ENCODE measurements at regions not wholly inside any gene's neighbourhood (a gene's known extent, or its start where the extent isn't known, plus 50 kb on each side); places are given as distances from the start of the nearest gene placed in this dataset.

- TF ChIP-seq POLR2A (IDR thresholded peaks at IDR 0.05) (no peak), EP300 (IDR thresholded peaks at IDR 0.05) (no peak)
- TF ChIP-seq, protein P1, sequence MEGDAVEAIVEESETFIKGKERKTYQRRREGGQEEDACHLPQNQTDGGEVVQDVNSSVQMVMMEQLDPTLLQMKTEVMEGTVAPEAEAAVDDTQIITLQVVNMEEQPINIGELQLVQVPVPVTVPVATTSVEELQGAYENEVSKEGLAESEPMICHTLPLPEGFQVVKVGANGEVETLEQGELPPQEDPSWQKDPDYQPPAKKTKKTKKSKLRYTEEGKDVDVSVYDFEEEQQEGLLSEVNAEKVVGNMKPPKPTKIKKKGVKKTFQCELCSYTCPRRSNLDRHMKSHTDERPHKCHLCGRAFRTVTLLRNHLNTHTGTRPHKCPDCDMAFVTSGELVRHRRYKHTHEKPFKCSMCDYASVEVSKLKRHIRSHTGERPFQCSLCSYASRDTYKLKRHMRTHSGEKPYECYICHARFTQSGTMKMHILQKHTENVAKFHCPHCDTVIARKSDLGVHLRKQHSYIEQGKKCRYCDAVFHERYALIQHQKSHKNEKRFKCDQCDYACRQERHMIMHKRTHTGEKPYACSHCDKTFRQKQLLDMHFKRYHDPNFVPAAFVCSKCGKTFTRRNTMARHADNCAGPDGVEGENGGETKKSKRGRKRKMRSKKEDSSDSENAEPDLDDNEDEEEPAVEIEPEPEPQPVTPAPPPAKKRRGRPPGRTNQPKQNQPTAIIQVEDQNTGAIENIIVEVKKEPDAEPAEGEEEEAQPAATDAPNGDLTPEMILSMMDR (IDR thresholded peaks at IDR 0.05): no peak
- H3K4me1 ChIP-seq: peaks cover 0 to 27% (median 4%) of the 10 kb centered on the region in 4 donors
- no peak overlapping the region for H3K4me3 ChIP-seq
- peaks cover 0 to 9% (median 0%) of the 10 kb centered on the region in 4 donors for H3K9me3 ChIP-seq
- DNase-seq (ENCODE audit: low spot score in 2 of 2): no peak
- no peaks in the 10 kb centered on the region for H3K36me3 ChIP-seq
- H3K27ac ChIP-seq: no peak overlapping the region
- whole genome bisulfite sequencing, 2 donors: 78 to 88% methylated on average over 2 of the region's 2 CpGs
- H3K27me3 ChIP-seq: no peaks in the 10 kb centered on the region
Observed at GRCh38 chr1:55426619-55427018, 211.5 kb upstream of the USP24 start.

GRCh38 chr1:55426156-55426555 is 211.0 kb upstream of the USP24 start:
- H3K4me1 ChIP-seq: peaks cover 0 to 27% (median 4%) of the 10 kb centered on the region in 4 donors
- H3K36me3 ChIP-seq: no peaks in the 10 kb centered on the region
- DNase-seq (ENCODE audit: low spot score in 2 of 2): no peak
- no peak overlapping the region for H3K4me3 ChIP-seq
- no peak for TF ChIP-seq EP300 (IDR thresholded peaks at IDR 0.05)
- TF ChIP-seq, protein P1 (IDR thresholded peaks at IDR 0.05): no peak
- TF ChIP-seq POLR2A (IDR thresholded peaks at IDR 0.05): no peak
- 80 to 82% methylated on average over 5 of the region's 5 CpGs for WGBS, 2 donors
- H3K27ac ChIP-seq: no peak overlapping the region
- peaks cover 0 to 9% (median 0%) of the 10 kb centered on the region in 4 donors for H3K9me3 ChIP-seq
- no peaks in the 10 kb centered on the region for H3K27me3 ChIP-seq

DNA sequence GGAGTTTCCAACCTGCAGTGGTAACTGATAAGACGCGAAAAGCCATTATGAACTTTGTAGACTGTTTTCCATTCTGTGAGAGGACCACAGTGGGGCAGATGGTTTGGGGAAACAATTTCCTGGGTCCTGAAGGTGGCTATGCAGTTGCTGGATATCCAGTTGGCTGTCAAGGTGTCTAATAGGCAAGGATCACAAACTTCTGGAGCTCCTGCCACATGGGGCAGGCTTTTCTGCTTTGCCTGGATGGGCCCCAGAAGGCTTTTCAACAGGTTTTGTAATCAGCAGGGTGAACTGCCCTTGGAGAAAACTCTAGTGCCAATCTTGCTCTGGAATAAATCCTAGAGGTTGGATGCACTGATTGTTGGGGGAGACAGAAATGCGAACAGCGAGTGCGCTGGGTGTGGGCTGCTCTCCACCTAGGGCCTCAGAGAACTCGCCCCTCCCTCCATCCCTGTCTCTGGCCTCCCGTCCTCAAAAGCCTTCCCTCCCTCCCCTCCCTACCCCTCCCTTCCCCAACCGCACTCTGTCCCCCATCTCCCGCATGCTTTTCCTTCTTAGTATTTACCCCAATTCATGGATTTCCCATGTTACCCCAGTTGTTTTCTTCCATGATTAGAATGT is 210.3 kb upstream of the USP24 start:
- no peaks in the 10 kb centered on the region for H3K27me3 ChIP-seq
- no peaks in the 10 kb centered on the region for H3K36me3 ChIP-seq
- peaks cover 0 to 22% (median 4%) of the 10 kb centered on the region in 4 donors for H3K4me1 ChIP-seq
- H3K27ac ChIP-seq: no peak overlapping the region
- no peak overlapping the region for H3K4me3 ChIP-seq
- peaks cover 0 to 9% (median 0%) of the 10 kb centered on the region in 4 donors for H3K9me3 ChIP-seq
- no peak for DNase-seq (ENCODE audit: low spot score in 2 of 2)
- TF ChIP-seq, protein P1 (IDR thresholded peaks at IDR 0.05): no peak
- TF ChIP-seq EP300 (IDR thresholded peaks at IDR 0.05) (no peak), POLR2A (IDR thresholded peaks at IDR 0.05) (no peak)
- 88 to 89% methylated on average over 9 of the region's 9 CpGs for WGBS, 2 donors

DNA sequence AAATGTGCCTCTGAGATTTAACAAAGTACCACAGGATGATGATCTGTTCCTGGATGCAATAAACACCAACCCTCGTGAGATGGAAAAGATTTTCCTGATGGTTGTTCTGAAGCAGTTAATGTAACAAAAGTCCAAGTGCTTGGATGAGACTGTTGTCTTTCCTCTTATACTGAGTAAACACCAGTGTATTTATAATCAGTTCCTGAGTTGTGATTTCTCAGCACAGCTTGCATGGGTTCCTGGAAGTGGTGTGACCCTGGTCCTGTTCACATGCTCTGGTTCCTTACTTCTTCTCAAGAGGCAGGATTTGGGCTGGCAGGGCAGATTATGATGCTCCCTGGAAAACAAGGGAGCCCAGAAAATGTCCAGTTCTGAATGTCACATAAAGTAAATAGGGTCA is 208.2 kb upstream of the USP24 start:
- TF ChIP-seq, protein P1 (IDR thresholded peaks at IDR 0.05): no peak
- no peak for TF ChIP-seq POLR2A (IDR thresholded peaks at IDR 0.05)
- TF ChIP-seq EP300 (IDR thresholded peaks at IDR 0.05): no peak
- no peak overlapping the region for H3K4me3 ChIP-seq
- H3K27me3 ChIP-seq: no peaks in the 10 kb centered on the region
- peaks cover 0 to 6% (median 0%) of the 10 kb centered on the region in 4 donors for H3K4me1 ChIP-seq
- 69 to 74% methylated on average over 1 of the region's 1 CpG for WGBS, 2 donors
- peaks cover 0 to 9% (median 0%) of the 10 kb centered on the region in 4 donors for H3K9me3 ChIP-seq
- no peak overlapping the region for H3K27ac ChIP-seq
- H3K36me3 ChIP-seq: no peaks in the 10 kb centered on the region
- DNase-seq (ENCODE audit: low spot score in 2 of 2): no peak

GRCh38 chr1:55420929-55421716 is 206.0 kb upstream of the USP24 start:
- Histone ChIP-seq H3K4me1 (no peaks in the 10 kb centered on the region), H3K27me3 (no peaks in the 10 kb centered on the region), H3K4me3 (no peak overlapping the region), H3K36me3 (no peaks in the 10 kb centered on the region), H3K9me3 (peaks cover 0 to 9% (median under 1%) of the 10 kb centered on the region in 4 donors), H3K27ac (no peak overlapping the region)
- no peak for DNase-seq (ENCODE audit: low spot score in 2 of 2)
- WGBS, 2 donors: 39 to 47% methylated on average over 3 of the region's 3 CpGs
- no peak for TF ChIP-seq POLR2A (IDR thresholded peaks at IDR 0.05)
- TF ChIP-seq EP300 (IDR thresholded peaks at IDR 0.05): no peak
- TF ChIP-seq, protein P1 (IDR thresholded peaks at IDR 0.05): no peak

Data from tibial nerve (tissue), 4 donors.